PC-9 (cell line): ENCODE measurements at regions not wholly inside any gene's neighbourhood (a gene's known extent, or its start where the extent isn't known, plus 50 kb on each side); places are given as distances from the start of the nearest gene placed in this dataset.

ENCODE experiments used
- BruUV-seq: library from RNA; stranded (reverse); fragments of 400-500 nt; replicated peaks from 2 replicates; lab custom pipeline; 2021; lab: Mats Ljungman, UMichigan
- CTCF ChIA-PET: fragments of 300-600 bp; sonication (Branson Sonifier 250); formaldehyde crosslinking; loops from one replicate; lab custom pipeline; 2022; ENCODE audit warnings: antibody characterized with exemption; lab: Charles Lee
- POLR2A ChIA-PET: fragments of 300-600 bp; sonication (Branson Sonifier 250); formaldehyde crosslinking; loops from one replicate; lab custom pipeline; 2022; ENCODE audit warnings: antibody characterized with exemption; ENCODE audit not compliant: unreplicated experiment; lab: Charles Lee
- DNase-seq, 2 experiments: peaks; one replicate each; pipeline versions ENCODE4 v3.0.0 to v3.0.0-alpha.2; 2015 to 2022; ENCODE audit warnings: mixed read lengths in 1 of 2
- H2AFZ ChIP-seq: fragments of 200-600 bp; sonication (generic); 2 replicates; pipeline ENCODE4 v1.8.1; 2017; ENCODE audit warnings: antibody characterized with exemption
- H3F3A ChIP-seq: fragments of 200-600 bp; sonication (generic); 2 replicates; pipeline ENCODE4 v1.8.1; 2017; ENCODE audit warnings: antibody characterized with exemption, mild to moderate bottlenecking, low read depth; ENCODE audit not compliant: insufficient read depth
- H3K27ac ChIP-seq: fragments of 200-600 bp; sonication (generic); 2 replicates; pipeline ENCODE4 v1.6.1; 2016; ENCODE audit warnings: mixed run types
- H3K27me3 ChIP-seq: fragments of 200-600 bp; sonication (generic); 2 replicates; pipeline ENCODE4 v1.6.1; 2016; ENCODE audit warnings: low read depth, mixed run types; ENCODE audit not compliant: insufficient read depth
- H3K36me3 ChIP-seq: fragments of 200-600 bp; sonication (generic); 2 replicates; pipeline ENCODE4 v1.6.1; 2016; ENCODE audit warnings: low read depth, mixed run types
- H3K4me1 ChIP-seq: fragments of 200-600 bp; sonication (generic); replicated peaks from 2 replicates; pipeline ENCODE4 v1.6.1; 2016; ENCODE audit warnings: mixed run types; ENCODE audit not compliant: insufficient read depth
- H3K4me2 ChIP-seq: fragments of 200-600 bp; sonication (generic); 2 replicates; pipeline ENCODE4 v1.6.1; 2017; ENCODE audit warnings: mixed run types
- H3K4me3 ChIP-seq: fragments of 200-600 bp; sonication (generic); 2 replicates; pipeline ENCODE4 v1.6.1; 2016; ENCODE audit warnings: mixed run types
- H3K79me2 ChIP-seq: fragments of 200-600 bp; sonication (generic); 2 replicates; pipeline ENCODE4 v1.6.1; 2017; ENCODE audit warnings: low read depth, mixed run types
- H3K9me2 ChIP-seq: fragments of 200-600 bp; sonication (generic); 2 replicates; pipeline ENCODE4 v1.8.1; 2017; ENCODE audit warnings: mild to moderate bottlenecking; ENCODE audit not compliant: insufficient read depth
- H3K9me3 ChIP-seq: fragments of 200-600 bp; sonication (generic); 2 replicates; pipeline ENCODE4 v1.8.1; 2016; ENCODE audit warnings: low read depth; ENCODE audit not compliant: insufficient read depth
- H4K20me1 ChIP-seq: fragments of 200-600 bp; sonication (generic); 2 replicates; pipeline ENCODE4 v1.8.1; 2017; ENCODE audit not compliant: insufficient read depth
- CTCF ChIP-seq: fragments of 200-600 bp; sonication (generic); conservative IDR thresholded peaks from 2 replicates; pipeline ENCODE4 v1.6.1; 2017; ENCODE audit warnings: mixed run types, antibody characterized with exemption, mild to moderate bottlenecking, moderate library complexity
- EZH2 ChIP-seq: fragments of 200-600 bp; sonication (generic); IDR thresholded peaks from 2 replicates; pipeline ENCODE4 v1.8.0; 2017; ENCODE audit warnings: antibody characterized with exemption, low read depth
- intact Hi-C: fragments of 100-400 bp; cut with micrococcal nuclease; formaldehyde crosslinking; loops from one replicate; pipeline ENCODE4 v1.10.0; 2022; ENCODE audit not compliant: unreplicated experiment

GRCh38 chr2:103809415-103809814 is 1044.5 kb upstream of the POU3F3 start:
- no peak overlapping the region for H3K4me3 ChIP-seq
- no peak overlapping the region for H3K4me2 ChIP-seq
- ChIA-PET POLR2A (no interaction called here), CTCF (no interaction called here)
- no peaks in the 10 kb centered on the region for H3K9me3 ChIP-seq
- intact Hi-C loops, result no loop called here
- H2AFZ ChIP-seq, result no peak overlapping the region
- no peaks in the 10 kb centered on the region; the same call in 1 of the 2 replicates for H3K27me3 ChIP-seq
- TF ChIP-seq CTCF (no peak), EZH2 (no peak)
- no peaks in the 10 kb centered on the region for H3K4me1 ChIP-seq
- no TSS peak for BruUV-seq
- H3K9me2 ChIP-seq, result no peaks in the 10 kb centered on the region
- DNase-seq, result no peak
- no peaks in the 10 kb centered on the region for H3K36me3 ChIP-seq
- H4K20me1 ChIP-seq, result no peaks in the 10 kb centered on the region
- no peak overlapping the region for H3K27ac ChIP-seq
- no peaks in the 10 kb centered on the region for H3F3A ChIP-seq
- H3K79me2 ChIP-seq, result no peaks in the 10 kb centered on the region

GRCh38 chr2:103809941-103810441 is 1043.9 kb upstream of the POU3F3 start:
- DNase-seq, result no peak

GRCh38 chr2:103810875-103811274 is 1043.0 kb upstream of the POU3F3 start:
- BruUV-seq, result no TSS peak
- no peaks in the 10 kb centered on the region; the same call in 1 of the 2 replicates for H3K27me3 ChIP-seq
- H2AFZ ChIP-seq, result no peak overlapping the region
- no peaks in the 10 kb centered on the region for H3F3A ChIP-seq
- TF ChIP-seq EZH2, result no peak
- TF ChIP-seq CTCF, result no peak
- ChIA-PET CTCF (no interaction called here), POLR2A (no interaction called here)
- no peaks in the 10 kb centered on the region for H3K9me2 ChIP-seq
- H3K36me3 ChIP-seq, result no peaks in the 10 kb centered on the region
- DNase-seq, result no peak
- no peaks in the 10 kb centered on the region for H3K4me1 ChIP-seq
- no peaks in the 10 kb centered on the region for H4K20me1 ChIP-seq
- H3K4me2 ChIP-seq, result no peak overlapping the region
- no peak overlapping the region for H3K27ac ChIP-seq
- no peak overlapping the region for H3K4me3 ChIP-seq
- H3K79me2 ChIP-seq, result no peaks in the 10 kb centered on the region
- no peaks in the 10 kb centered on the region for H3K9me3 ChIP-seq
- intact Hi-C loops, result no loop called here

More at GRCh38 chr2:103809941-103810441, 1043.9 kb upstream of the POU3F3 start:
- Histone ChIP-seq H3K9me3 (no peaks in the 10 kb centered on the region), H3K4me2 (no peak overlapping the region), H3K4me3 (no peak overlapping the region), H3K9me2 (no peaks in the 10 kb centered on the region), H3K36me3 (no peaks in the 10 kb centered on the region), H3K79me2 (no peaks in the 10 kb centered on the region), H3K4me1 (no peaks in the 10 kb centered on the region), H3F3A (no peaks in the 10 kb centered on the region), H3K27ac (no peak overlapping the region), H3K27me3 (no peaks in the 10 kb centered on the region; the same call in 1 of the 2 replicates), H4K20me1 (no peaks in the 10 kb centered on the region), H2AFZ (no peak overlapping the region)
- BruUV-seq, result no TSS peak
- intact Hi-C loops, result no loop called here
- TF ChIP-seq EZH2, result no peak
- TF ChIP-seq CTCF, result no peak
- ChIA-PET CTCF (no interaction called here), POLR2A (no interaction called here)
